ENCODE measurements at regions not wholly inside any gene's neighbourhood (a gene's known extent, or its start where the extent isn't known, plus 50 kb on each side); places are given as distances from the start of the nearest gene placed in this dataset.

GRCh38 chr9:14961372-14962068 is 51.3 kb upstream of the FREM1 start:
- DNase-seq = peak; percentile 3

GRCh38 chr9:14960881-14961280 is 50.7 kb upstream of the FREM1 start:
- DNase-seq = no peak
